Trophoblast cell (in vitro differentiated cells and primary cell): ENCODE measurements at regions not wholly inside any gene's neighbourhood (a gene's known extent, or its start where the extent isn't known, plus 50 kb on each side); places are given as distances from the start of the nearest gene placed in this dataset.
A peak's percentile ranks its signal among the peaks of the same experiment; 100 is the strongest.

ENCODE experiments used
- DNase-seq, 2 donors: peaks; one replicate each; pipeline ENCODE4 v3.0.0-alpha.2; 2016
- H2AFZ ChIP-seq: 2 replicates; pipeline ENCODE4 v1.6.1; 2013; ENCODE audit warnings: low read length, moderate library complexity, mild to moderate bottlenecking; ENCODE audit not compliant: insufficient read depth, poor library complexity
- H2AK5ac ChIP-seq: 2 replicates; pipeline ENCODE4 v1.6.1; 2013; ENCODE audit warnings: mild to moderate bottlenecking, low read length
- H2BK120ac ChIP-seq: 2 replicates; pipeline ENCODE4 v1.6.1; 2013; ENCODE audit warnings: low read length, mild to moderate bottlenecking, moderate library complexity; ENCODE audit not compliant: insufficient read depth, poor library complexity
- H2BK12ac ChIP-seq: 2 replicates; pipeline ENCODE4 v1.6.1; 2013; ENCODE audit warnings: mild to moderate bottlenecking, low read length, moderate library complexity
- H2BK5ac ChIP-seq: 2 replicates; pipeline ENCODE4 v1.6.1; 2013; ENCODE audit warnings: low read length, low read depth, moderate library complexity, mild to moderate bottlenecking; ENCODE audit not compliant: poor library complexity
- H3K14ac ChIP-seq: 2 replicates; pipeline ENCODE4 v1.6.1; 2013; ENCODE audit warnings: mild to moderate bottlenecking, low read length
- H3K18ac ChIP-seq: 2 replicates; pipeline ENCODE4 v1.6.1; 2013; ENCODE audit warnings: mild to moderate bottlenecking, low read length
- H3K23ac ChIP-seq: 2 replicates; pipeline ENCODE4 v1.6.1; 2013; ENCODE audit warnings: low read length
- H3K27ac ChIP-seq: 2 replicates; pipeline ENCODE4 v1.5.1; 2013; ENCODE audit warnings: low read depth, mild to moderate bottlenecking, inconsistent platforms, low read length, moderate library complexity
- H3K27me3 ChIP-seq: 2 replicates; pipeline ENCODE4 v1.6.1; 2013; ENCODE audit warnings: inconsistent platforms, mild to moderate bottlenecking, low read length, moderate library complexity; ENCODE audit not compliant: insufficient read depth
- H3K36me3 ChIP-seq, 2 experiments: 1 replicate in 1 of 2; 2 replicates in 1 of 2; pipeline ENCODE4 v1.6.1; 2013; ENCODE audit warnings: low read length in 2 of 2, mild to moderate bottlenecking in 2 of 2, moderate library complexity in 1 of 2; ENCODE audit not compliant: insufficient read depth in 2 of 2, control insufficient read depth in 1 of 2
- H3K4ac ChIP-seq: 2 replicates; pipeline ENCODE4 v1.6.1; 2013; ENCODE audit warnings: low read depth, mild to moderate bottlenecking, low read length, moderate library complexity
- H3K4me1 ChIP-seq, 2 experiments: 1 replicate in 1 of 2; 2 replicates in 1 of 2; pipeline ENCODE4 v1.6.1; 2013; ENCODE audit warnings: low read length in 2 of 2, mild to moderate bottlenecking in 2 of 2, moderate library complexity in 1 of 2; ENCODE audit not compliant: insufficient read depth in 2 of 2, control insufficient read depth in 1 of 2
- H3K4me2 ChIP-seq: 2 replicates; pipeline ENCODE4 v1.6.1; 2013; ENCODE audit warnings: inconsistent platforms, mild to moderate bottlenecking, low read length, moderate library complexity
- H3K4me3 ChIP-seq: 2 replicates; pipeline ENCODE4 v1.5.1; 2013; ENCODE audit warnings: mild to moderate bottlenecking, low read depth, low read length, inconsistent platforms
- H3K79me1 ChIP-seq: one replicate; pipeline ENCODE4 v1.6.1; 2013; ENCODE audit warnings: low read length
- H3K79me2 ChIP-seq: 2 replicates; pipeline ENCODE4 v1.6.1; 2013; ENCODE audit warnings: low read length, mild to moderate bottlenecking; ENCODE audit not compliant: control insufficient read depth, insufficient read depth, poor library complexity
- H3K9ac ChIP-seq: 2 replicates; pipeline ENCODE4 v1.6.1; 2013; ENCODE audit warnings: mild to moderate bottlenecking, low read length
- H3K9me3 ChIP-seq: 2 replicates; pipeline ENCODE4 v1.6.1; 2013; ENCODE audit warnings: low read depth, mild to moderate bottlenecking, control low read depth, inconsistent platforms, low read length; ENCODE audit not compliant: insufficient read depth
- H4K12ac ChIP-seq: 2 replicates; pipeline ENCODE4 v1.6.1; 2013; ENCODE audit warnings: low read depth, mild to moderate bottlenecking, low read length, moderate library complexity
- H4K8ac ChIP-seq: 2 replicates; pipeline ENCODE4 v1.6.1; 2013; ENCODE audit warnings: low read depth, mild to moderate bottlenecking, low read length, moderate library complexity
- H4K91ac ChIP-seq: one replicate; pipeline ENCODE4 v1.6.1; 2013; ENCODE audit warnings: low read depth, mild to moderate bottlenecking, low read length, moderate library complexity
- WGBS: extraction: QIAGEN DNeasy Blood & Tissue Kit; methylation state at CpG from one replicate; pipeline ENCODE4 v1.1.7; 2013; ENCODE audit warnings: missing lambda C conversion rate; ENCODE audit not compliant: insufficient read length, insufficient coverage; ENCODE audit errors: extremely low coverage; 5-methylcytosine and 5-hydroxymethylcytosine counted together

DNA sequence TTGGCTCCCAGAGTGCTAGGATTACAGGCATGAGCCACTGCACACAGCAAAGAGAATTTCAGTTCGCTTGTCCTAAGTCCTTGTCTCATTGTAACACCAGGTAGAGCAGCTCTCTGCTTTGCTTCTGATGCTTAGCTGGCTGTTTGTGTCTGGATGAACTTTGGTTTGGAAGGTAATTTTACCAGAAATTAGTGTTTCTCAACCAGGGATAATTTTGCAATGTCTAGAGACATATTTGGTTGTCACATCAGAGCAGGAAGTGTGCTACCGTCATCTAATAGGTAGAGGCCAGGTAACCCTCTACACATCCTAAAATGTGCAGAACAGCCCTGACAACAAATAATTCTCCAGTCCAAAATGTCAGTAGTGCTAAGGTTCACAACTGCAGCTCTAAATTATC, 108.8 kb downstream of the SNX18 start:
- no peak overlapping the region for H3K27ac ChIP-seq
- no peak overlapping the region for H3K4me3 ChIP-seq
- H3K4me1 ChIP-seq = no peaks in the 10 kb centered on the region
- no peaks in the 10 kb centered on the region for H3K79me2 ChIP-seq
- H3K27me3 ChIP-seq = no peaks in the 10 kb centered on the region
- H3K14ac ChIP-seq = no peak overlapping the region
- H2AK5ac ChIP-seq = no peak overlapping the region
- H4K8ac ChIP-seq = no peak overlapping the region
- no peak overlapping the region for H2AFZ ChIP-seq
- no peaks in the 10 kb centered on the region for H3K79me1 ChIP-seq
- peaks cover 4% of the 10 kb centered on the region for H3K9me3 ChIP-seq
- H4K91ac ChIP-seq = no peak overlapping the region
- H3K23ac ChIP-seq = no peak overlapping the region
- H3K9ac ChIP-seq = no peak overlapping the region
- H2BK12ac ChIP-seq = no peak overlapping the region
- no peak overlapping the region for H4K12ac ChIP-seq
- no CpG with 5 or more reads among the region's 2 CpGs for WGBS
- no peaks in the 10 kb centered on the region for H3K36me3 ChIP-seq
- peak in 1 of 2 donors; percentile 36 for DNase-seq
- H3K18ac ChIP-seq = no peak overlapping the region
- no peak overlapping the region for H2BK5ac ChIP-seq
- no peak overlapping the region for H2BK120ac ChIP-seq
- H3K4me2 ChIP-seq = no peak overlapping the region
- no peak overlapping the region for H3K4ac ChIP-seq

DNA sequence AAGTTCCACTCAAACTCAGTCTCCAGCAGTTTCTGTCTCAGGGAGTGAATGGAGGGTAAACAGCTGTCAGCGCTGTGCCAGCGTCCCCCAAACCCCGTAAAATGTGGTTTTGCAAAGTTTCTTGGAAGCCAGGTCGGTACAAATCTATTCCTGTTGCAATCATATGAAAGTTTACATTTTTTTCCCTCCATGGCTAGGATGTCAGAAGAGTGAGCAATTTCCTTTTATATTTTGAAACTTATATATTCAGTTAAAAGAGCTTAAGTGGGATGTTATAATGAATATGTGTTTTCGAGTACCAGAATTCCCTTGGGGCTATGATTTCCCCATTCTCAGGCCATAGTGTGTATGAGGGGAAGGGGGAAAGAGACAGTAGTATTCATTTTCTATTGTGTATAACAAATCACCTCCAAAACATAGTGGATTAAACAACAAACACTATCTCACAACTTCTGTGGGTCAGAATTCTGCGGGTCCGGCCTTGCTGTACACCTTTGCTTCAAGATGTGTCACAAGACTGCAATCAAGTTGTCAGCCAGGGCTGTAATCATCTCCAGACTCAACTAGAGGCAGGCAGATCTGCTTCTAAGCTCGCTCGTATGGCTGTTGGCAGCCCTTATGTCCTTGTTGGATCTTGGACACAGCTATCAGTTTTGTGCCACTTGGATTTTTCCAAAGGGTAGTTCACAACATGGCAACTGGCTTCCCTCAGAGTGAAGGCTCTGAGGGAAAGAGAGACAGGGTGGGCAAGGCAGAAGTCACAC, 107.4 kb downstream of the SNX18 start:
- peak; percentile 28 to 46 for DNase-seq
- Histone ChIP-seq H2AFZ (no peak overlapping the region), H3K4me3 (no peak overlapping the region), H3K79me2 (no peaks in the 10 kb centered on the region), H2AK5ac (no peak overlapping the region), H3K4me1 (no peaks in the 10 kb centered on the region), H2BK120ac (no peak overlapping the region), H3K14ac (no peak overlapping the region), H3K9me3 (peaks cover 4% of the 10 kb centered on the region), H3K18ac (no peak overlapping the region), H4K91ac (no peak overlapping the region), H4K8ac (no peak overlapping the region), H2BK12ac (no peak overlapping the region), H3K9ac (no peak overlapping the region), H3K23ac (no peak overlapping the region), H3K27ac (no peak overlapping the region), H3K27me3 (no peaks in the 10 kb centered on the region), H3K79me1 (no peaks in the 10 kb centered on the region), H3K4me2 (no peak overlapping the region), H4K12ac (no peak overlapping the region), H3K4ac (no peak overlapping the region), H3K36me3 (no peaks in the 10 kb centered on the region), H2BK5ac (no peak overlapping the region)
- WGBS = no CpG with 5 or more reads among the region's 9 CpGs

- H3K9me3 ChIP-seq = peaks cover 2% of the 10 kb centered on the region
Observed at GRCh38 chr5:54621709-54622108, 104.2 kb downstream of the SNX18 start.

DNA sequence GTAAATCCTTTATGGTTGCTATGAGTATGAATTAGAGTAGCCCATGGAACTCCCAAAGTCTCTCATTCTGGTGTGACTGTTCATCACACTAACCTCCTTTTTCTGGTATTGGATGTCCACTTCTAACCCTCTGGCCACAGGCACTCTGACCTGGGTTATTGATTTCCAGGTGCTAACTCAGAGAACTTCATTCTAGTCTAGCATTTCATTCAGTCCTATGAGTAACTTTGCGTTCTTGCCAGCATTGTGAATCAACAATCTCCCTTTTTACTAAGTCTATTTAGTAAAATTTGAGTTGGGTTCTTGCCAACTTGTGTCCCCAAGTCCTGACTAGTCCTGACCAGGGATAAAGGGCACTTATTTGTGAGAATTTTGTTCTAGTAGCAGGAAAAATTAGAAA, 103.5 kb downstream of the SNX18 start:
- H3K14ac ChIP-seq = no peak overlapping the region
- H2BK5ac ChIP-seq = no peak overlapping the region
- no peak overlapping the region for H2BK12ac ChIP-seq
- H3K9me3 ChIP-seq = peaks cover 2% of the 10 kb centered on the region
- no peaks in the 10 kb centered on the region for H3K36me3 ChIP-seq
- H2AFZ ChIP-seq = no peak overlapping the region
- H4K91ac ChIP-seq = no peak overlapping the region
- no peaks in the 10 kb centered on the region for H3K79me2 ChIP-seq
- no CpG with 5 or more reads among the region's 1 CpG for WGBS
- H4K12ac ChIP-seq = no peak overlapping the region
- H4K8ac ChIP-seq = no peak overlapping the region
- no peak overlapping the region for H3K4me2 ChIP-seq
- no peaks in the 10 kb centered on the region for H3K79me1 ChIP-seq
- no peak overlapping the region for H3K18ac ChIP-seq
- no peak for DNase-seq
- H3K9ac ChIP-seq = no peak overlapping the region
- H2BK120ac ChIP-seq = no peak overlapping the region
- no peak overlapping the region for H3K23ac ChIP-seq
- H3K4me3 ChIP-seq = no peak overlapping the region
- H3K4ac ChIP-seq = no peak overlapping the region
- H2AK5ac ChIP-seq = no peak overlapping the region
- no peak overlapping the region for H3K27ac ChIP-seq
- H3K4me1 ChIP-seq = no peaks in the 10 kb centered on the region
- no peaks in the 10 kb centered on the region for H3K27me3 ChIP-seq

More at GRCh38 chr5:54621709-54622108, 104.2 kb downstream of the SNX18 start:
- Histone ChIP-seq H3K18ac (no peak overlapping the region), H3K23ac (no peak overlapping the region), H3K27ac (no peak overlapping the region), H4K91ac (no peak overlapping the region), H2BK120ac (no peak overlapping the region), H3K4me1 (no peaks in the 10 kb centered on the region), H2AFZ (no peak overlapping the region), H2BK12ac (no peak overlapping the region), H3K27me3 (no peaks in the 10 kb centered on the region), H4K12ac (no peak overlapping the region), H2AK5ac (no peak overlapping the region), H3K79me1 (no peaks in the 10 kb centered on the region), H3K36me3 (no peaks in the 10 kb centered on the region), H3K4ac (no peak overlapping the region), H3K79me2 (no peaks in the 10 kb centered on the region), H3K14ac (no peak overlapping the region), H2BK5ac (no peak overlapping the region), H3K9ac (no peak overlapping the region), H3K4me2 (no peak overlapping the region), H3K4me3 (no peak overlapping the region), H4K8ac (no peak overlapping the region)
- WGBS = no CpG with 5 or more reads among the region's 5 CpGs
- DNase-seq = no peak
